ENCODE measurements at regions not wholly inside any gene's neighbourhood (a gene's known extent, or its start where the extent isn't known, plus 50 kb on each side); places are given as distances from the start of the nearest gene placed in this dataset.

DNA sequence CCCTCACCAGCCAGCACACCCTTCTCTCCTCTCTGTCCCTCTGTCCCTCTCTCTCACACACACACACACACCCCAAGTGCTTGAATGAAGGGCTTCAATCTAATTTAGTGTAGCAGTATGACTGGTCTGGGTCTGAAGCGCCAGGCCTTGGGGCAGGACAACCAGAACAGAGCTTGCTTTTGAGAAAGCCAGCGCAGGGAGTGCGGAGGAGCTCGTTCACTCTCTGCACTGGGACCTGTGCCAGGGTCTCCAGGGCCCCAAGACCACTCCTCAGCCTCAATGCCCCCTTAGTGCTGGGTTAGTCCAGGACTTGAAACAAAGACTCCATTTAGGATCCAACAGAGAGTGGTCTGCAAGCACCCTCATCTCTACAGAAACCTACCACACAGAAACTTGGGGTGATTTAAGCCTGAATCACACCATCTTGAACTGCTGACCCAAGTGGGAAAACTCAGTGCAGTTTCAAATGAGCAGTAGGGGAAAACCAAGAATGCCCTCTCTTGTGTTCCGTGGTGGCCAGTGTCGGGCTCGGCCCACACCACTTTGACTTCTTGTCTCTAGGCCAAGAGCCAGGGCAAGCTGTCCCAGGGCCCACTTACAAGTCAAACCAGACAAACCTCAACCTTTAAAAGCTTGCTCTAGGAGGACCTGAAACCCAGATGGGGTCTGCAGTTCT lies 66.6 kb upstream of the WIPF1 start:
- no peak overlapping the region for H3K4me3 Mint-ChIP-seq (ENCODE audit: unreplicated experiment)
- peak overlapping the region; percentile 91 for H3K27ac Mint-ChIP-seq (ENCODE audit: unreplicated experiment)
- no peak for DNase-seq (ENCODE audit: low spot score)
- peaks cover 2% of the 10 kb centered on the region for H3K27me3 Mint-ChIP-seq (ENCODE audit: unreplicated experiment)
- TF ChIP-seq, protein P1, sequence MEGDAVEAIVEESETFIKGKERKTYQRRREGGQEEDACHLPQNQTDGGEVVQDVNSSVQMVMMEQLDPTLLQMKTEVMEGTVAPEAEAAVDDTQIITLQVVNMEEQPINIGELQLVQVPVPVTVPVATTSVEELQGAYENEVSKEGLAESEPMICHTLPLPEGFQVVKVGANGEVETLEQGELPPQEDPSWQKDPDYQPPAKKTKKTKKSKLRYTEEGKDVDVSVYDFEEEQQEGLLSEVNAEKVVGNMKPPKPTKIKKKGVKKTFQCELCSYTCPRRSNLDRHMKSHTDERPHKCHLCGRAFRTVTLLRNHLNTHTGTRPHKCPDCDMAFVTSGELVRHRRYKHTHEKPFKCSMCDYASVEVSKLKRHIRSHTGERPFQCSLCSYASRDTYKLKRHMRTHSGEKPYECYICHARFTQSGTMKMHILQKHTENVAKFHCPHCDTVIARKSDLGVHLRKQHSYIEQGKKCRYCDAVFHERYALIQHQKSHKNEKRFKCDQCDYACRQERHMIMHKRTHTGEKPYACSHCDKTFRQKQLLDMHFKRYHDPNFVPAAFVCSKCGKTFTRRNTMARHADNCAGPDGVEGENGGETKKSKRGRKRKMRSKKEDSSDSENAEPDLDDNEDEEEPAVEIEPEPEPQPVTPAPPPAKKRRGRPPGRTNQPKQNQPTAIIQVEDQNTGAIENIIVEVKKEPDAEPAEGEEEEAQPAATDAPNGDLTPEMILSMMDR (IDR thresholded peaks at IDR 0.05; ENCODE audit: unreplicated experiment) = no peak
- H3K4me1 Mint-ChIP-seq (ENCODE audit: unreplicated experiment) = peaks cover 64% of the 10 kb centered on the region
- H3K36me3 Mint-ChIP-seq (ENCODE audit: low read depth, unreplicated experiment) = peaks cover 11% of the 10 kb centered on the region
- H3K9me3 Mint-ChIP-seq (ENCODE audit: unreplicated experiment) = no peaks in the 10 kb centered on the region

DNA sequence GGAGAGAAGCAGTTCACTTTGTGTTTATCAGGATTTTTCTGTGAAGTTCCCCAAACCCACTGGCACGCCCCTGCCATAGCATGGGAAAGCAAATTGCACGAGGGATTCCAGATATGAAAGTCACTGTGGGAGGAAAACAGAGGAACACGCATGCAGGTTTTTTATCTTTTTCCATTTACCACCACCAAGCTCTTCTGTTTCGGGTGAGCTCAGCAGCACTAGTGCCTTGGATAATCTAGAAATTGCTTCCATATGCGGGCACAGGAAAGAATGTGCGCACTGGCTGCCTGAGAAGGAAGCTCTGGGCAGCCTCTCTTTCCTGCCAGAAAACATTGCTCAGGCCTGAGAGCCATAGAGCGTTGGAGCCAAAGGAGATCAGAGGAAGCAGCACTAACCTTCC lies 65.9 kb upstream of the WIPF1 start:
- Mint-ChIP-seq H3K27ac (ENCODE audit: unreplicated experiment) (peak overlapping the region; percentile 91), H3K36me3 (ENCODE audit: low read depth, unreplicated experiment) (peaks cover 11% of the 10 kb centered on the region), H3K4me3 (ENCODE audit: unreplicated experiment) (no peak overlapping the region), H3K27me3 (ENCODE audit: unreplicated experiment) (peaks cover 2% of the 10 kb centered on the region), H3K9me3 (ENCODE audit: unreplicated experiment) (no peaks in the 10 kb centered on the region), H3K4me1 (ENCODE audit: unreplicated experiment) (peaks cover 63% of the 10 kb centered on the region)
- TF ChIP-seq, protein P1 (IDR thresholded peaks at IDR 0.05; ENCODE audit: unreplicated experiment) = no peak
- peak; percentile 27 for DNase-seq (ENCODE audit: low spot score)

DNA sequence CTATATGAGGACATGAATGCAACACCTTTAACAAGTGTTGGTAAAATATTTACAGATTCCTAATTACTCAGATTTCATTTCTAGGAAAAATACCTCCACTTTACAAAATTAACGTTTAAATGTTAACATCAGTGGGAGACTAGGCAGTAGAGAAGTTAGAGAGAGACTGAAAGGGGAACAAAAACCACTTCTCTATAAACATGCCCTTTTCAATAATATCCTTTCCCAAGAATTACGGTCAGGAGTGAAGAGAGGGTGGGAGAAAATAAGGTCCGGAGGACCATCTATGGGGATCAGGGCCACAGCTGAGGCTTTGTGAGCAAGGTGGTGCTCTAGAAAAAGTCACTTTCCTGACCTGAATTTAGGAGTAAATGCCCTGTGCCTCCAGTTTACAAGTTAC lies 65.3 kb upstream of the WIPF1 start:
- Mint-ChIP-seq H3K27ac (ENCODE audit: unreplicated experiment) (peak overlapping the region; percentile 91), H3K36me3 (ENCODE audit: low read depth, unreplicated experiment) (peaks cover 11% of the 10 kb centered on the region), H3K4me1 (ENCODE audit: unreplicated experiment) (peaks cover 56% of the 10 kb centered on the region), H3K9me3 (ENCODE audit: unreplicated experiment) (no peaks in the 10 kb centered on the region), H3K4me3 (ENCODE audit: unreplicated experiment) (no peak overlapping the region), H3K27me3 (ENCODE audit: unreplicated experiment) (peaks cover 2% of the 10 kb centered on the region)
- TF ChIP-seq, protein P1 (IDR thresholded peaks at IDR 0.05; ENCODE audit: unreplicated experiment) = no peak
- DNase-seq (ENCODE audit: low spot score) = no peak

DNA sequence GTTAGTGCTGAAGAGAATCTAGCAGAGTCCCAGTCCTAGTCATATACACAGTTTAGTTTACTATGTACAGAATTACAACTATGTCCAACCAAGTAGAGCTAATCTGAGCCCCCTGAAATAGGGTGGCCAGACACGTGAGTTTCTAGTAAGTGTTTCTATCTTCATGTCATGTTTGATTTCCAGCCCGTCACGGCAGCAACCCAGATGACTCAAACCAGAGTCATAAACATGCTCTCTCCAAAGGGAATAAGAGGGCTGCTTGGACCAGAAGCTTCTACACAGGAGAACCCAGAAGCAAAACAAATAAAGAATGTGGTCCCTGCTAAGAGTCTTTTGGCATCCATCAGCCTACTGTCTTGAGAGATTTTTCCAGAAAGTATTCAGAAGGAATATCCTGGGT lies 64.9 kb upstream of the WIPF1 start:
- H3K4me1 Mint-ChIP-seq (ENCODE audit: unreplicated experiment) = peaks cover 52% of the 10 kb centered on the region
- no peaks in the 10 kb centered on the region for H3K9me3 Mint-ChIP-seq (ENCODE audit: unreplicated experiment)
- peaks cover 2% of the 10 kb centered on the region for H3K27me3 Mint-ChIP-seq (ENCODE audit: unreplicated experiment)
- peaks cover 11% of the 10 kb centered on the region for H3K36me3 Mint-ChIP-seq (ENCODE audit: low read depth, unreplicated experiment)
- H3K27ac Mint-ChIP-seq (ENCODE audit: unreplicated experiment) = peak overlapping the region; percentile 91
- no peak overlapping the region for H3K4me3 Mint-ChIP-seq (ENCODE audit: unreplicated experiment)
- TF ChIP-seq, protein P1 (IDR thresholded peaks at IDR 0.05; ENCODE audit: unreplicated experiment) = no peak
- no peak for DNase-seq (ENCODE audit: low spot score)

DNA sequence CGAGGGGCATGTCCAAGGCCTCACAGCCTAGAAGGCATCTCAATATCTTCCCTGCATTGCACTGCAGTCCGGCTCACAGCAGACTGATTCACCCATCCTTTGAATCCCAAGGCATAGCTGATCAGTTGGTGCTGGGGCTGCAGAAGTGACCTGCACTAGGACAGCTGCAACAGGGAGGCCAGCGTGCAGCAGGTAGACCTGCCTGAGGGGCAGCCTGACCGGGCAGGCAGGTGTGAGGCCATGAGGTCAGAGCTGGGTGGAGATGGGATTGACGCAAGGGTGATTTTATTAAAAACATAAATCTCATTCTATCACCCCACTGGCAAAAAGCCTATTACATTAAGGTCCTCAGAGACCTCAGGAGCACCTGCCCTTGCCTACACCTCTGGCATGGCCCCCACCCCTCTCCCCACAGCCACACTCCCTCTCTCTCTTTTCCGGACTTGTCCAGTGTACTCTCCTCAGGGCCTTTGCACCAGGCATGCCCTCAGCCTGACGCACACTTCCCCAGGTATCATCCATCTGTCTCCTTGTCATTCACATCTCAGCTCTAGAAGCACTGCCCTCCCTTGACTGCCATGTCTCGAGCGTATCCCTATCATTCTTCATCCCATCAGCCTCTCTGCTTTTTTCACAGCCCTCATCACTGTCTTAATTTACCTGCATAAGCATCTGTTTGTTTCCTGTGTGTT lies 63.5 kb upstream of the WIPF1 start:
- no peak for DNase-seq (ENCODE audit: low spot score)
- TF ChIP-seq, protein P1 (IDR thresholded peaks at IDR 0.05; ENCODE audit: unreplicated experiment) = no peak
- Mint-ChIP-seq H3K27ac (ENCODE audit: unreplicated experiment) (peak overlapping the region; percentile 53), H3K4me1 (ENCODE audit: unreplicated experiment) (peaks cover 40% of the 10 kb centered on the region), H3K27me3 (ENCODE audit: unreplicated experiment) (peaks cover 2% of the 10 kb centered on the region), H3K4me3 (ENCODE audit: unreplicated experiment) (peak overlapping the region; percentile 40), H3K9me3 (ENCODE audit: unreplicated experiment) (no peaks in the 10 kb centered on the region), H3K36me3 (ENCODE audit: low read depth, unreplicated experiment) (peaks cover 11% of the 10 kb centered on the region)
